Suprapubic skin (tissue), 4 donors: ENCODE measurements at regions not wholly inside any gene's neighbourhood (a gene's known extent, or its start where the extent isn't known, plus 50 kb on each side); places are given as distances from the start of the nearest gene placed in this dataset.

Source experiments
- DNase-seq, 2 donors: peaks; one replicate each; pipeline ENCODE4 v3.0.0-alpha.2; 2019; ENCODE audit warnings: low spot score in 2 of 2
- H3K27ac ChIP-seq: fragments of 200-600 bp; sonication (generic); one replicate; pipeline ENCODE4 v1.5.1; 2019
- H3K27me3 ChIP-seq: fragments of 200-600 bp; sonication (generic); one replicate; pipeline ENCODE4 v1.5.1; 2019
- H3K36me3 ChIP-seq: fragments of 200-600 bp; sonication (generic); one replicate; pipeline ENCODE4 v1.5.1; 2019
- H3K4me1 ChIP-seq: fragments of 200-600 bp; sonication (generic); one replicate; pipeline ENCODE4 v1.5.1; 2019
- H3K4me3 ChIP-seq: fragments of 200-600 bp; sonication (generic); one replicate; pipeline ENCODE4 v1.5.1; 2019; ENCODE audit warnings: mild to moderate bottlenecking
- H3K9me3 ChIP-seq: fragments of 200-600 bp; sonication (generic); one replicate; pipeline ENCODE4 v1.5.1; 2019
- EP300 ChIP-seq: sonication (generic); formaldehyde crosslinking; IDR thresholded peaks from one replicate; pipeline ENCODE4 v1.6.1; 2017; ENCODE audit warnings: antibody characterized with exemption
- POLR2A ChIP-seq, 2 donors: fragments of 450-650 bp; IDR thresholded peaks; one replicate each; pipeline ENCODE4 v1.6.1; 2017; ENCODE audit warnings: antibody characterized with exemption in 2 of 2, mild to moderate bottlenecking in 2 of 2, moderate library complexity in 2 of 2
- POLR2AphosphoS5 ChIP-seq, 3 donors: sonication (generic); formaldehyde crosslinking; IDR thresholded peaks; one replicate each; pipeline ENCODE4 v1.6.1; 2017; ENCODE audit warnings: antibody characterized with exemption in 3 of 3
- WGBS: methylation state at CpG from one replicate; pipeline ENCODE4 v1.1.5; 2018; 5-methylcytosine and 5-hydroxymethylcytosine counted together
- TF ChIP-seq, protein P1 (sequence below), 2 donors: fragments of 200-600 bp in 1 of 2; fragments of 450-650 bp in 1 of 2; sonication (generic) in 1 of 2; IDR thresholded peaks; one replicate each; pipeline ENCODE4 v1.5.1; 2016 to 2019; ENCODE audit warnings: antibody characterized with exemption in 2 of 2, mild to moderate bottlenecking in 1 of 2, moderate library complexity in 1 of 2

DNA sequence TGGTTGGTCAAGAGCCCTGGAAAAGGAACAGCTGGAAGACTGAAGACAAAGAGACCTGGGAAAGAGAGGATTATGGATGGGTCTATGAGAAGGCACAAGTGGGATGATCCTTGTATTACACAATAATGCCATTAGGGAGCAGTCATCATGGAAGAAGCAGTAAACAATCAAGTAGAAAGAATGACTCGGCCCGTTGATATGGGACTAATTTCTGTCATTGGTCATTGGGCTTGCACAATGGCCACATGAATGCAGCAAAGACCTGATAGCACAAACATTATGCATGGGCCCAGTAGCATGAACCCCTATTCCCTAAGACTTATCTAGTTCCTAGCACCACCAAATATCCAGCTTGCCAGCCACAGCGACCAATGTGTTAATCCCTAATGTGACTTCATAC is 390.3 kb upstream of the ZNF507 start:
- Histone ChIP-seq H3K27me3 (no peaks in the 10 kb centered on the region), H3K27ac (no peak overlapping the region), H3K4me1 (no peaks in the 10 kb centered on the region), H3K36me3 (no peaks in the 10 kb centered on the region), H3K9me3 (no peaks in the 10 kb centered on the region), H3K4me3 (no peak overlapping the region)
- DNase-seq = no peak
- WGBS = 82% methylated on average over 3 of the region's 3 CpGs
- TF ChIP-seq POLR2AphosphoS5 (IDR thresholded peaks at IDR 0.05) (no peak), EP300 (no peak), POLR2A (IDR thresholded peaks at IDR 0.05) (no peak)
- TF ChIP-seq, protein P1, sequence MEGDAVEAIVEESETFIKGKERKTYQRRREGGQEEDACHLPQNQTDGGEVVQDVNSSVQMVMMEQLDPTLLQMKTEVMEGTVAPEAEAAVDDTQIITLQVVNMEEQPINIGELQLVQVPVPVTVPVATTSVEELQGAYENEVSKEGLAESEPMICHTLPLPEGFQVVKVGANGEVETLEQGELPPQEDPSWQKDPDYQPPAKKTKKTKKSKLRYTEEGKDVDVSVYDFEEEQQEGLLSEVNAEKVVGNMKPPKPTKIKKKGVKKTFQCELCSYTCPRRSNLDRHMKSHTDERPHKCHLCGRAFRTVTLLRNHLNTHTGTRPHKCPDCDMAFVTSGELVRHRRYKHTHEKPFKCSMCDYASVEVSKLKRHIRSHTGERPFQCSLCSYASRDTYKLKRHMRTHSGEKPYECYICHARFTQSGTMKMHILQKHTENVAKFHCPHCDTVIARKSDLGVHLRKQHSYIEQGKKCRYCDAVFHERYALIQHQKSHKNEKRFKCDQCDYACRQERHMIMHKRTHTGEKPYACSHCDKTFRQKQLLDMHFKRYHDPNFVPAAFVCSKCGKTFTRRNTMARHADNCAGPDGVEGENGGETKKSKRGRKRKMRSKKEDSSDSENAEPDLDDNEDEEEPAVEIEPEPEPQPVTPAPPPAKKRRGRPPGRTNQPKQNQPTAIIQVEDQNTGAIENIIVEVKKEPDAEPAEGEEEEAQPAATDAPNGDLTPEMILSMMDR (IDR thresholded peaks at IDR 0.05) = no peak

DNA sequence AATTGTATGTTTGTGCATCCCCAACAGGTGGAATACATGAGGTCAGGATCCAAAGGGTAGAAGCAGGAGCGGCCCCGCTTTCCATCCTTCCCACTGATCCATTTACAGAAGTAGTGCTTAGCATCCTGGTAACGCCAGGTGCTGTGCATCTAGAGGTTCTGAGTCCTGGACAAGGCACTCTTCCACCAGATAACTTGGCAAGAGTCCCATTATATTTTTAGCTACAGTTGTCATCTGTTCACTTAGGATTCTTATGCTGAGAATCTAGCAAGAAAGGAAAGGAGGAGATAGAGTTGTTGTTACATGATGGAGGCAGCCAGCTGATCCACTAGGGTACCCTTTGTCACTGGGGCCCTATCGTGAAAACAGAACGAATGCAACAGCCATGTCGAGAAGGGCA is 389.5 kb upstream of the ZNF507 start:
- Histone ChIP-seq H3K27ac (no peak overlapping the region), H3K4me1 (no peaks in the 10 kb centered on the region), H3K36me3 (no peaks in the 10 kb centered on the region), H3K27me3 (no peaks in the 10 kb centered on the region), H3K9me3 (no peaks in the 10 kb centered on the region), H3K4me3 (no peak overlapping the region)
- TF ChIP-seq POLR2AphosphoS5 (IDR thresholded peaks at IDR 0.05) (no peak), EP300 (no peak), POLR2A (IDR thresholded peaks at IDR 0.05) (no peak)
- TF ChIP-seq, protein P1 (IDR thresholded peaks at IDR 0.05) = no peak
- DNase-seq = no peak
- 82% methylated on average over 6 of the region's 6 CpGs for WGBS

GRCh38 chr19:31956771-31957392 is 388.5 kb upstream of the ZNF507 start:
- H3K4me3 ChIP-seq = no peak overlapping the region
- no peak for DNase-seq
- H3K27me3 ChIP-seq = no peaks in the 10 kb centered on the region
- H3K27ac ChIP-seq = no peak overlapping the region
- no peaks in the 10 kb centered on the region for H3K4me1 ChIP-seq
- TF ChIP-seq, protein P1 (IDR thresholded peaks at IDR 0.05) = no peak
- no peak for TF ChIP-seq POLR2A (IDR thresholded peaks at IDR 0.05)
- no peak for TF ChIP-seq POLR2AphosphoS5 (IDR thresholded peaks at IDR 0.05)
- no peak for TF ChIP-seq EP300
- 84% methylated on average over 3 of the region's 3 CpGs for WGBS
- H3K36me3 ChIP-seq = no peaks in the 10 kb centered on the region
- H3K9me3 ChIP-seq = no peaks in the 10 kb centered on the region

- H3K4me3 ChIP-seq = no peak overlapping the region
- no peak for DNase-seq
- 74% methylated on average over 4 of the region's 4 CpGs for WGBS
- peaks cover 2% of the 10 kb centered on the region for H3K4me1 ChIP-seq
- no peaks in the 10 kb centered on the region for H3K36me3 ChIP-seq
- TF ChIP-seq POLR2A (IDR thresholded peaks at IDR 0.05) = no peak
- H3K9me3 ChIP-seq = no peaks in the 10 kb centered on the region
- H3K27me3 ChIP-seq = no peaks in the 10 kb centered on the region
- H3K27ac ChIP-seq = no peak overlapping the region
Measured at GRCh38 chr19:31957711-31958110, 387.7 kb upstream of the ZNF507 start.

- TF ChIP-seq POLR2AphosphoS5 (IDR thresholded peaks at IDR 0.05) (no peak), EP300 (no peak), POLR2A (IDR thresholded peaks at IDR 0.05) (no peak)
- TF ChIP-seq, protein P1 (IDR thresholded peaks at IDR 0.05) = no peak
- Histone ChIP-seq H3K27me3 (no peaks in the 10 kb centered on the region), H3K4me3 (no peak overlapping the region), H3K27ac (no peak overlapping the region), H3K4me1 (peaks cover 3% of the 10 kb centered on the region), H3K9me3 (no peaks in the 10 kb centered on the region), H3K36me3 (no peaks in the 10 kb centered on the region)
- 92% methylated on average over 15 of the region's 15 CpGs for whole genome bisulfite sequencing
- no peak for DNase-seq
Measured at GRCh38 chr19:31959527-31960018, 385.8 kb upstream of the ZNF507 start.

DNA sequence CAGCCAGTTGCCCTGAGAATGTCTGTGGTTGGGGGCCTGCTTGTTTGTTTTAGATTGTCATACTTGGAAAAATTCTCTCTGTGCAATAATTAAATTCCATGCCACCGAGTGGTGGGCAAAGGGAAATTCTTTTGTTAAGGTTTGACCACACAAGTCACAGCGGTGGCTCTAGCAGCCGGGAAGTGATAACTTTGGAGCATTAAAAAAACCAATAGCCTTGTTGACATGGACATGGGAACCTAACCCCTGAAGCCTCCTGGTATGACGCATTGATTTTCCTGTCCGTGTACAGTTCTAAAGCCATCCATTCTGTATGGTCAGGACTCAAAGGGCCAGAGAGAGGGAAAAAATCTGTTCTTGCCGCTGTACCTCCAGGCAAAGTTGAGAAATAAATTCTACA is 384.9 kb upstream of the ZNF507 start:
- Histone ChIP-seq H3K4me1 (peaks cover 3% of the 10 kb centered on the region), H3K36me3 (no peaks in the 10 kb centered on the region), H3K9me3 (no peaks in the 10 kb centered on the region), H3K4me3 (no peak overlapping the region), H3K27ac (no peak overlapping the region), H3K27me3 (no peaks in the 10 kb centered on the region)
- WGBS = 80% methylated on average over 6 of the region's 6 CpGs
- DNase-seq = no peak
- no peak for TF ChIP-seq EP300
- TF ChIP-seq, protein P1 (IDR thresholded peaks at IDR 0.05) = no peak
- no peak for TF ChIP-seq POLR2AphosphoS5 (IDR thresholded peaks at IDR 0.05)
- TF ChIP-seq POLR2A (IDR thresholded peaks at IDR 0.05) = no peak
